Astrocyte of the spinal cord (primary cell): ENCODE measurements at regions not wholly inside any gene's neighbourhood (a gene's known extent, or its start where the extent isn't known, plus 50 kb on each side); places are given as distances from the start of the nearest gene placed in this dataset.

Experiments
- DNase-seq: peaks from one replicate; pipeline ENCODE4 v3.0.0; 2011; ENCODE audit warnings: low read depth, low spot score
- H3K4me3 ChIP-seq: 2 replicates; pipeline ENCODE4 v1.5.1; 2011; ENCODE audit warnings: low read depth, mild to moderate bottlenecking, low read length, moderate library complexity
- in situ Hi-C: cut with HindIII; loops from 2 replicates; pipeline ENCODE4 v1.10.0; 2017; ENCODE audit warnings: low sequenced_read_pairs
- TF ChIP-seq, protein P1 (sequence below): IDR thresholded peaks from 2 replicates; pipeline ENCODE4 v1.5.1; 2012; ENCODE audit warnings: low read depth, mild to moderate bottlenecking, low read length, inconsistent platforms

DNA sequence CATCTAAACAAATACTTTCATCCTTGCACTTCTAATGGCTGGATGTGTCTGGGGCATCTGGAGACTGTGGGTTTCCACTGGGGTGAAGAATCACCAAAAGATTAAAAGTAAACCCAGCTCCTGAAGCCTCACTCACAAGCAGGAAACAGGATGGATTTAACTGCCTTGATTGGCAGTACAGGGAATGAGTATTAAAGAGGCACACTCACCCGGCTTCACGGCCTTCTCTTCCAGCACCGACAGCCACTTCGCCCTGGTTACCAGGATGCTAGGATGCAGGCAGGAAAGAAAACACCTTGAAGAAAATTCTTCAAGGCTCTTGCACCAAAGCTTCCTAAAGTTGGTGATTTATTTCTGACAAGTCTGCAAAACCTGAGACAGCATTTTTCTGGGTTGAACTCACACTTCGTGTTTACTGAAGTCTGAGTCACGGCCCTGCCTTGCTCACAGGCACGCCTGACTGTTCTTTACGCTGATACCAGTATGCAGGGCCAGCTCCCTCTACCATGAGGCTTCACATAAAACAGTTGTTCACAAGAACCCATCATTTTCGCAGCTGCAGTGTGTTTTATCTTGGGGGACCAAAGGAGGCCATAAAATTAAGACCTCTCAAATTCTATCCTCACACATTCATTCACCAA lies 56.5 kb upstream of the ZNF354A start:
- no peak overlapping the region for H3K4me3 ChIP-seq
- in situ Hi-C loops: no loop called here
- DNase-seq: peak; percentile 17
- TF ChIP-seq, protein P1, sequence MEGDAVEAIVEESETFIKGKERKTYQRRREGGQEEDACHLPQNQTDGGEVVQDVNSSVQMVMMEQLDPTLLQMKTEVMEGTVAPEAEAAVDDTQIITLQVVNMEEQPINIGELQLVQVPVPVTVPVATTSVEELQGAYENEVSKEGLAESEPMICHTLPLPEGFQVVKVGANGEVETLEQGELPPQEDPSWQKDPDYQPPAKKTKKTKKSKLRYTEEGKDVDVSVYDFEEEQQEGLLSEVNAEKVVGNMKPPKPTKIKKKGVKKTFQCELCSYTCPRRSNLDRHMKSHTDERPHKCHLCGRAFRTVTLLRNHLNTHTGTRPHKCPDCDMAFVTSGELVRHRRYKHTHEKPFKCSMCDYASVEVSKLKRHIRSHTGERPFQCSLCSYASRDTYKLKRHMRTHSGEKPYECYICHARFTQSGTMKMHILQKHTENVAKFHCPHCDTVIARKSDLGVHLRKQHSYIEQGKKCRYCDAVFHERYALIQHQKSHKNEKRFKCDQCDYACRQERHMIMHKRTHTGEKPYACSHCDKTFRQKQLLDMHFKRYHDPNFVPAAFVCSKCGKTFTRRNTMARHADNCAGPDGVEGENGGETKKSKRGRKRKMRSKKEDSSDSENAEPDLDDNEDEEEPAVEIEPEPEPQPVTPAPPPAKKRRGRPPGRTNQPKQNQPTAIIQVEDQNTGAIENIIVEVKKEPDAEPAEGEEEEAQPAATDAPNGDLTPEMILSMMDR: no peak

DNA sequence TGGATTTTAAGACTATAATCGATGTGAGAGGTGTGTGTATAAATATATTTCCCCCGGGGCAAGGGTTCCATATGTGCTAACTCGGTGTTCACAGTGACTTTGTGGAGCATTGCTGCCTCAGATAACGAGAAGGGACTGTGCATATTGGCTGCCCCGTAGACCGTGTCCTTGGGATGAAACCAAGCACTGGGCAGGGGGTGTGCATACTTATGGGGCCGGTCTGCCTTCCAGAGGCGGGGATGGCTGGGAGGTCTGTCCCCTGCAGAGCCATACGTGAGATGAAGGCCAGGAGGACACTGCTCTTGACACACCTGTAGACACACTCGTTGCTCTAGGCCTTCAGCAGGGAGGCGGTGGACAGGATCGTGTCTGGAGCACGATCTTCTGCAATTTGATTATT lies 56.0 kb upstream of the ZNF354A start:
- H3K4me3 ChIP-seq: no peak overlapping the region
- in situ Hi-C loops: no loop called here
- TF ChIP-seq, protein P1: no peak
- DNase-seq: no peak

DNA sequence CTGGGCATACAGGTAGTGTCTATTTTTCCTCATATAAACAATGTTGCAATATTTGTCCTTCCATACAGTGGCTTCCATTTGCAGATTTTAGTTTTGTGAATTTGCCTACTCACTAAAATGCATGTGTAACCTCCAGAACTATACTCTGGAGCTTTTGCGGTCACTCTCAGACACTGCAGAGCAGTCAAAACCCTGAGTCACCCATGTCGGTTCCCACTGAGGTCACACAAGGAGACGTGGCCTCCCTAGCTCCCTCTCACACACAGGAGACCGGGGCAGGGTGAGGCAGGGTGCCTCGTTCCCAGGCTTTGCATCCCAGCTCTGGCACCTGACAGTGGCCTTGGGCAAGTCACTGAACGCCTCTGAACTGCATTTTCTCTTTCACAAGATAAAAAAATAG lies 55.5 kb upstream of the ZNF354A start:
- TF ChIP-seq, protein P1: no peak
- in situ Hi-C loops: no loop called here
- DNase-seq: no peak
- H3K4me3 ChIP-seq: no peak overlapping the region

DNA sequence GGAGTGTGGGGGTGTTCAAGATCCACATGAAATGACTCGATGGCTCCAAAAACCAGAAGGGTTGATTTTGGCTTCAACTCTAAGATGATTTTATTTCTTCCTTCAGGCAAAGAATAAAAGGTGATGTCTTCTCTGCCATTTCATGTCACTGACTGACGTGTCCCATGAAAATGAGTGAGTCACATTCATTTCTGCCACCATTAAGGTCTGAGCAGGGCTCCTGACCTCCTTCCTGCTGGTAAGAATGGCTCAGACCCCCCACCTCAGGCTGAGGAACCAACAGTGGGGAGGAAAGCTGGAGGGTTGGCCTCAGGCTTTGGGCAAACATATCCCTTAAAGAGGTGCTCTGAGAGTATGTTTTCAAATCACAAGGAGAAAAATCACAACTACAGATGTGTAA lies 53.9 kb upstream of the ZNF354A start:
- H3K4me3 ChIP-seq: no peak overlapping the region
- no peak for DNase-seq
- in situ Hi-C loops: no loop called here
- TF ChIP-seq, protein P1: no peak

DNA sequence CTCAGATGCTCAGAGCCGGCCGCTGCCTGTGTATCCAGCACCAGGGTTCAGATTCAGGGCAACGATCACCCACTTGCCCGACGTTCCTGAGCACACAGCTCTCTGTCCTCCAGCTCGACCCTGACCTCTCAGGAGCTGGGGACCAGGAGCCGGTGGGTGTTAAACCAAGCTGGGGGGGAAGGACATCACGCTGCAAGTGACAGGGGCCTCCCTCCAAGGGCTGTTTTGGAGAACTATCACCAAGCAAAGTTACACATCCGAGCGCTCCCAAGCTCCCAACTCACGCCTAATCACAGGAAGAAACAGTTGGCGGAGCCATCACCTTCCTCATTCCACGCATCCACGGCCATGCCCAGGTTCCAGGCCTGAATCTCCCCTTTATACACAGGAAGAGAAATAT lies 51.5 kb upstream of the ZNF354A start:
- DNase-seq: no peak
- H3K4me3 ChIP-seq: no peak overlapping the region
- TF ChIP-seq, protein P1: no peak
- in situ Hi-C loops: no loop called here

DNA sequence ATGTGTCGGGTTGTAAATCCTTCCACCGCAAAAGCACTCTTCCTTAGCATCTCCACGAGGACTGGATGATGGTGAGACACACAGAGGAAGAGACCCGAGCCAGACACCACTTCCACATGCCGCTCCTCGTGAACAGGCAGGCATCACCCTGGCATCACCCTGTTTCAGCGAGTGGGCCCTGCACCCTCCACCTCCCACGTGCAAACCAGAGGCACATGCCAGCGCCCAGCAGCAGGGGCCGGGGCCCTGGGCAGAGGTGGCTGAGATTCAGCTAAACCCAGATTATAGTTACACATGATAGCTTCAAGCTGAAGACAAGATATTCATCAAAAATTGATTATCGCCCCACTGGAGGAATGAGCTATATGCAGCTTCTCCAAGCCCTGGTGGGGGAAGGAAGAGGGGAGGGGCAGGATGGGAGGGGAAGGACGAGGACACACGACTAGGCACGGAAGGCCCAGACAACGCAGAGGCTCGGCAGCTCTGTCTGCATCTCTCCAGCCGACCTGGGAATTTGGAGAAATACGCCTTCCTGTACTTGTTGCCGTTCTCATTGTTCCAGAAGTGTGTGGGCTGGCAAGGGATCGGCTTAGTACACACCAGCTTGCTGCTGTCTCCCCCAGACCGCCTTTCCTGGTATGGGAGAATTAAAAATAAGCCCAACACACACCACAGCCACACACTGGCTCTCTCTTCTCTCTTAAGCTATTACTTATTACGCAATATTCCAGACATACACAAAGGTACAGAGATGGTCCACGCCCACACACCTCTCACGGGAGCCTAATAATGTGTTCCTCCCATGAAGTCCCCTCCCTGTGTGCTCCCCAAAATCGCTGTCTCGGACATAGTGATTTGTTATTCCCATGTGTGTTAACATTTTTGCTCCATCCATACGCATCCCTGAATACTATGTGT lies 50.4 kb upstream of the ZNF354A start:
- TF ChIP-seq, protein P1: no peak
- DNase-seq: no peak
- in situ Hi-C loops: no loop called here
- no peak overlapping the region for H3K4me3 ChIP-seq
